Esophagus squamous epithelium (tissue), 4 donors: ENCODE measurements at regions not wholly inside any gene's neighbourhood (a gene's known extent, or its start where the extent isn't known, plus 50 kb on each side); places are given as distances from the start of the nearest gene placed in this dataset.

Experiments
- POLR2A ChIP-seq, 4 donors: fragments of 450-650 bp; IDR thresholded peaks; one replicate each; pipeline ENCODE4 v1.6.1; 2017; ENCODE audit warnings: antibody characterized with exemption in 4 of 4, mild to moderate bottlenecking in 4 of 4, moderate library complexity in 3 of 4
- TF ChIP-seq, protein P1 (sequence below), 6 experiments: fragments of 450-650 bp in 4 of 6; fragments of 200-600 bp in 2 of 6; sonication (generic) in 2 of 6; IDR thresholded peaks; one replicate each; pipeline ENCODE4 v1.5.1; 2016 to 2019; ENCODE audit warnings: antibody characterized with exemption in 6 of 6, mild to moderate bottlenecking in 4 of 6, moderate library complexity in 4 of 6

DNA sequence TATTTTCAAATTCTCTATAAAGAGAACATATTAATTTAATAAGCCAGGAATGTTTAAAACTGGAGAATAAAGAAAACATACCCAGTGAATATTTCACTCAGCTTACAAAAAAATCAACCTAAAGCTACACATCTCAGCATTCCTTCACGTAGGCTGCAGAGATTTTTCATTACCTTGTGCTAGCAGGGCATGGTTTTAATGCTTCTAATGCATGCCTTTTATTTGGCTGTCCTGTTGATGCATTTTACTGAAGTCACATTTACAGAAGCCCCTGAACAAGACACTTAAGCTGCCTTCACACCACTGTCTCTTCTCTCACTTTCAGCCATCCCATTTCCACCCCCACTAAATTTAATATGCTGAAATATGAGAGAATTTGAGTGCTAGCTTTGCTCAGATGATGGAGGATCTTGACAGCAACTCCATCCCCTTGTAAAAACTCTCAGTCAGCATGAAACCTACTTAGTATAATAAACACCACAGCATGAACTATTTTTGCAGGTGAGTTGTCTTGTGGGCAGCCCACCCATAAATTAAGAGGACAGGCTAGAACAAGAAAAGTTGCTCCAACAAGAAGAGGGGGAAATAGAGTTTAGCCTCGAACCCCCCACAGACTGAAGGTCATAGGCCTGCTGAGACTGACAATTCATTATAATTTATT is 159.4 kb downstream of the SIM1 start:
- TF ChIP-seq, protein P1, sequence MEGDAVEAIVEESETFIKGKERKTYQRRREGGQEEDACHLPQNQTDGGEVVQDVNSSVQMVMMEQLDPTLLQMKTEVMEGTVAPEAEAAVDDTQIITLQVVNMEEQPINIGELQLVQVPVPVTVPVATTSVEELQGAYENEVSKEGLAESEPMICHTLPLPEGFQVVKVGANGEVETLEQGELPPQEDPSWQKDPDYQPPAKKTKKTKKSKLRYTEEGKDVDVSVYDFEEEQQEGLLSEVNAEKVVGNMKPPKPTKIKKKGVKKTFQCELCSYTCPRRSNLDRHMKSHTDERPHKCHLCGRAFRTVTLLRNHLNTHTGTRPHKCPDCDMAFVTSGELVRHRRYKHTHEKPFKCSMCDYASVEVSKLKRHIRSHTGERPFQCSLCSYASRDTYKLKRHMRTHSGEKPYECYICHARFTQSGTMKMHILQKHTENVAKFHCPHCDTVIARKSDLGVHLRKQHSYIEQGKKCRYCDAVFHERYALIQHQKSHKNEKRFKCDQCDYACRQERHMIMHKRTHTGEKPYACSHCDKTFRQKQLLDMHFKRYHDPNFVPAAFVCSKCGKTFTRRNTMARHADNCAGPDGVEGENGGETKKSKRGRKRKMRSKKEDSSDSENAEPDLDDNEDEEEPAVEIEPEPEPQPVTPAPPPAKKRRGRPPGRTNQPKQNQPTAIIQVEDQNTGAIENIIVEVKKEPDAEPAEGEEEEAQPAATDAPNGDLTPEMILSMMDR (IDR thresholded peaks at IDR 0.05), result no peak
- no peak for TF ChIP-seq POLR2A (IDR thresholded peaks at IDR 0.05)
